Suprapubic skin (tissue), 4 donors: ENCODE measurements at regions not wholly inside any gene's neighbourhood (a gene's known extent, or its start where the extent isn't known, plus 50 kb on each side); places are given as distances from the start of the nearest gene placed in this dataset.

Source experiments
- DNase-seq, 2 donors: peaks; one replicate each; pipeline ENCODE4 v3.0.0-alpha.2; 2019; ENCODE audit warnings: low spot score in 2 of 2
- H3K27ac ChIP-seq: fragments of 200-600 bp; sonication (generic); one replicate; pipeline ENCODE4 v1.5.1; 2019
- H3K27me3 ChIP-seq: fragments of 200-600 bp; sonication (generic); one replicate; pipeline ENCODE4 v1.5.1; 2019
- H3K36me3 ChIP-seq: fragments of 200-600 bp; sonication (generic); one replicate; pipeline ENCODE4 v1.5.1; 2019
- H3K4me1 ChIP-seq: fragments of 200-600 bp; sonication (generic); one replicate; pipeline ENCODE4 v1.5.1; 2019
- H3K4me3 ChIP-seq: fragments of 200-600 bp; sonication (generic); one replicate; pipeline ENCODE4 v1.5.1; 2019; ENCODE audit warnings: mild to moderate bottlenecking
- H3K9me3 ChIP-seq: fragments of 200-600 bp; sonication (generic); one replicate; pipeline ENCODE4 v1.5.1; 2019
- CTCF ChIP-seq, 2 donors: fragments of 200-600 bp in 1 of 2; fragments of 450-650 bp in 1 of 2; sonication (generic) in 1 of 2; IDR thresholded peaks; one replicate each; pipeline ENCODE4 v1.5.1; 2016 to 2019; ENCODE audit warnings: antibody characterized with exemption in 2 of 2, mild to moderate bottlenecking in 1 of 2, moderate library complexity in 1 of 2
- EP300 ChIP-seq: sonication (generic); formaldehyde crosslinking; IDR thresholded peaks from one replicate; pipeline ENCODE4 v1.6.1; 2017; ENCODE audit warnings: antibody characterized with exemption
- POLR2A ChIP-seq, 2 donors: fragments of 450-650 bp; IDR thresholded peaks; one replicate each; pipeline ENCODE4 v1.6.1; 2017; ENCODE audit warnings: antibody characterized with exemption in 2 of 2, mild to moderate bottlenecking in 2 of 2, moderate library complexity in 2 of 2
- POLR2AphosphoS5 ChIP-seq, 3 donors: sonication (generic); formaldehyde crosslinking; IDR thresholded peaks; one replicate each; pipeline ENCODE4 v1.6.1; 2017; ENCODE audit warnings: antibody characterized with exemption in 3 of 3
- WGBS: methylation state at CpG from one replicate; pipeline ENCODE4 v1.1.5; 2018; 5-methylcytosine and 5-hydroxymethylcytosine counted together

GRCh38 chr12:89901906-89902642 is 193.4 kb upstream of the ATP2B1 start:
- TF ChIP-seq CTCF (IDR thresholded peaks at IDR 0.05) (no peak), POLR2AphosphoS5 (IDR thresholded peaks at IDR 0.05) (no peak), EP300 (no peak), POLR2A (IDR thresholded peaks at IDR 0.05) (no peak)
- H3K4me3 ChIP-seq = no peak overlapping the region
- no peaks in the 10 kb centered on the region for H3K4me1 ChIP-seq
- no peaks in the 10 kb centered on the region for H3K9me3 ChIP-seq
- no peak overlapping the region for H3K27ac ChIP-seq
- DNase-seq = no peak
- H3K36me3 ChIP-seq = no peaks in the 10 kb centered on the region
- 0% methylated on average over 1 of the region's 1 CpG for WGBS
- no peaks in the 10 kb centered on the region for H3K27me3 ChIP-seq

DNA sequence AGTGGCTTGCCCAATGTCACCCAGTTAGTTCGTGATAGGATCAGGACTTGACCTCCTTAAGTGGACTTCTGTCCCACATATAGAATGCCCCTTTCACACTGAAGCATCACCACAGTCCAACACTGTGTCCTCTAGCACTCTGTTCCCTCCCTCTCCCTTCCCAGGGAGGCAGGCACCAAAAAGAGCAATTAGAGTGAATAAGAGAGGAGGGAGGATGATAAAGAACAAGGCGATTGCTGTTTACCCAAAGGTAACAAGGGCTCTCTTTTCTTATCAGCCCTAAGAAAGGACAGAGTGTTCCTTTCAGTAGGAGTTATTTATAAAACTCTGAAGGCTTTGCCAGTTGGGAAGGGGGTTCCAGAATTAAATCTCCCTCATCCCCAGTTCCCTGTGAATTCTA is 192.7 kb upstream of the ATP2B1 start:
- no peak for DNase-seq
- WGBS = 91% methylated on average over 2 of the region's 2 CpGs
- Histone ChIP-seq H3K36me3 (no peaks in the 10 kb centered on the region), H3K4me3 (no peak overlapping the region), H3K4me1 (no peaks in the 10 kb centered on the region), H3K27ac (no peak overlapping the region), H3K9me3 (no peaks in the 10 kb centered on the region), H3K27me3 (no peaks in the 10 kb centered on the region)
- TF ChIP-seq EP300 (no peak), POLR2AphosphoS5 (IDR thresholded peaks at IDR 0.05) (no peak), POLR2A (IDR thresholded peaks at IDR 0.05) (no peak), CTCF (IDR thresholded peaks at IDR 0.05) (no peak)

- Histone ChIP-seq H3K27ac (no peak overlapping the region), H3K36me3 (no peaks in the 10 kb centered on the region), H3K4me3 (no peak overlapping the region), H3K4me1 (no peaks in the 10 kb centered on the region), H3K9me3 (no peaks in the 10 kb centered on the region), H3K27me3 (no peaks in the 10 kb centered on the region)
- no peak for DNase-seq
- TF ChIP-seq POLR2AphosphoS5 (IDR thresholded peaks at IDR 0.05) (no peak), CTCF (IDR thresholded peaks at IDR 0.05) (no peak), POLR2A (IDR thresholded peaks at IDR 0.05) (no peak), EP300 (no peak)
- 92% methylated on average over 2 of the region's 2 CpGs for WGBS
These were observed 191.0 kb upstream of the ATP2B1 start for GRCh38 chr12:89899651-89900050.

- Histone ChIP-seq H3K36me3 (no peaks in the 10 kb centered on the region), H3K27ac (no peak overlapping the region), H3K4me1 (no peaks in the 10 kb centered on the region), H3K4me3 (no peak overlapping the region), H3K9me3 (no peaks in the 10 kb centered on the region), H3K27me3 (no peaks in the 10 kb centered on the region)
- no peak for DNase-seq
- 86% methylated on average over 2 of the region's 2 CpGs for WGBS
- TF ChIP-seq POLR2A (IDR thresholded peaks at IDR 0.05) (no peak), POLR2AphosphoS5 (IDR thresholded peaks at IDR 0.05) (no peak), CTCF (IDR thresholded peaks at IDR 0.05) (no peak), EP300 (no peak)
These were observed 187.0 kb upstream of the ATP2B1 start for GRCh38 chr12:89895591-89895990.

- no peak for DNase-seq
- H3K27me3 ChIP-seq = no peaks in the 10 kb centered on the region
- H3K4me1 ChIP-seq = no peaks in the 10 kb centered on the region
- H3K27ac ChIP-seq = no peak overlapping the region
- H3K4me3 ChIP-seq = no peak overlapping the region
- no peaks in the 10 kb centered on the region for H3K9me3 ChIP-seq
- TF ChIP-seq EP300 (no peak), POLR2A (IDR thresholded peaks at IDR 0.05) (no peak), CTCF (IDR thresholded peaks at IDR 0.05) (no peak), POLR2AphosphoS5 (IDR thresholded peaks at IDR 0.05) (no peak)
- H3K36me3 ChIP-seq = no peaks in the 10 kb centered on the region
- 96% methylated on average over 5 of the region's 5 CpGs for WGBS
These were observed 186.5 kb upstream of the ATP2B1 start for GRCh38 chr12:89895101-89895500.
